Immature natural killer cell (primary cell): ENCODE measurements at regions not wholly inside any gene's neighbourhood (a gene's known extent, or its start where the extent isn't known, plus 50 kb on each side); places are given as distances from the start of the nearest gene placed in this dataset.
"Not testable (repeated sequence)": the region's sequence is repeated elsewhere in the genome, so short reads cannot be mapped to it uniquely, and the experiment has no call there.

Source experiments
- DNase-seq, 3 donors: peaks; one replicate each; pipeline ENCODE4 v3.0.0; 2022; ENCODE audit warnings: mixed read lengths in 1 of 3
- H3K27ac Mint-ChIP-seq, 6 donors: one replicate each; pipeline ENCODE4 v1.8.0; 2020; ENCODE audit warnings: mixed read lengths in 6 of 6, mild to moderate bottlenecking in 5 of 6, inconsistent platforms in 4 of 6, moderate library complexity in 3 of 6
- H3K27me3 Mint-ChIP-seq, 3 donors: one replicate each; pipeline ENCODE4 v1.8.0; 2020 to 2021; ENCODE audit warnings: low read depth in 3 of 3, mild to moderate bottlenecking in 3 of 3, mixed read lengths in 3 of 3, moderate library complexity in 3 of 3, inconsistent platforms in 1 of 3
- H3K36me3 Mint-ChIP-seq, 3 donors: one replicate each; pipeline ENCODE4 v1.8.0; 2020; ENCODE audit warnings: mixed read lengths in 3 of 3, inconsistent platforms in 2 of 3, mild to moderate bottlenecking in 2 of 3
- H3K4me1 Mint-ChIP-seq, 2 donors: one replicate each; pipeline ENCODE4 v1.8.0; 2020; ENCODE audit warnings: inconsistent platforms in 2 of 2, mild to moderate bottlenecking in 2 of 2, mixed read lengths in 2 of 2, moderate library complexity in 1 of 2
- H3K4me3 Mint-ChIP-seq, 5 donors: one replicate each; pipeline ENCODE4 v1.8.0; 2020; ENCODE audit warnings: mild to moderate bottlenecking in 5 of 5, mixed read lengths in 5 of 5, inconsistent platforms in 3 of 5, moderate library complexity in 3 of 5
- H3K9me3 Mint-ChIP-seq, 6 donors: one replicate each; pipeline ENCODE4 v1.8.0; 2020; ENCODE audit warnings: mild to moderate bottlenecking in 6 of 6, mixed read lengths in 6 of 6, inconsistent platforms in 4 of 6, moderate library complexity in 3 of 6

- DNase-seq, H3K4me1 Mint-ChIP-seq, H3K36me3 Mint-ChIP-seq, H3K4me3 Mint-ChIP-seq, H3K27me3 Mint-ChIP-seq, H3K27ac Mint-ChIP-seq: not testable (repeated sequence)
- H3K9me3 Mint-ChIP-seq, result peaks cover 3 to 31% (median 13%) of the 10 kb centered on the region in 6 donors
Measured at GRCh38 chr2:35112367-35112766, 1243.2 kb upstream of the CRIM1 start.

DNA sequence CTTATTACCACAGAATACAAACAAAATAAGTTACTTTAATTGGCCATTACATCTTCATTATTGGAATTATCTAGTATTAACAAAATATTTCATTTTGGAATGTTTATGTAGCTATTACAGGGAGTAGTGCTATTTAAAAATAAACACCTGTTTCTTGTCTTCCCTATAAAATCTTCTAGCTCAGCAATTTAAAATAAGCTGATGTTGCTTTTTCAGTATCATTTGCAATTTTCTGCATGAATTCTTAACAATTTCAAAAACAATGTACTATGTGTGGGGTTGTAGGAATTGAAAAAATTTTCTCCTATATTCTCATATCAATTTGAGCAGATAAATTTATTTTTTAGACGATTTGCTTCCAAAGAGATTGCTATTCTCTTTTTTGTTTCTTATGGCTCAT, 1251.3 kb upstream of the CRIM1 start:
- no peaks in the 10 kb centered on the region for H3K36me3 Mint-ChIP-seq
- no peak for DNase-seq

DNA sequence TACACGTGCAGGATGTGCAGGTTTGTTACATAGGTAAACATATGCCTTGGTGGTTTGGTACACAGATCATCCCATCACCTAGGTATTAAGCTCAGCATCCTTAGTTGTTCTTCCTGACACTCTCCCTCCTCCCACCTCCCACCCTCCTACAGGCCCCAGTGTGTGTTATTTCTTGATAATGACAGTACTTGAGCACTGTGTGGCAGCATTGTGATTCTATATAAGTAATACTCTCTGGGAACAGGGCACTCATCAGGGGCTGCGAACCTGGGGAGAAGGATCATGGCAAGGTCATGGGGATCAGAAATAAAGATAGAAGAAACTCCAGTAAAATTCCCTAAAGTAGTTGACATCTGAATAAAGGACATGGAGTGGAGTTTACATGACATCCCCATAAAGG, 1256.2 kb upstream of the CRIM1 start:
- H3K9me3 Mint-ChIP-seq, result peaks cover 2 to 35% (median 9%) of the 10 kb centered on the region in 6 donors
- H3K27me3 Mint-ChIP-seq, result no peaks in the 10 kb centered on the region
- no peak overlapping the region for H3K27ac Mint-ChIP-seq
- DNase-seq, result no peak
- H3K36me3 Mint-ChIP-seq, result no peaks in the 10 kb centered on the region
- no peaks in the 10 kb centered on the region for H3K4me1 Mint-ChIP-seq
- H3K4me3 Mint-ChIP-seq, result no peak overlapping the region

More for the DNA sequence above, 1251.3 kb upstream of the CRIM1 start:
- Mint-ChIP-seq H3K9me3 (peaks cover 3 to 16% (median 6%) of the 10 kb centered on the region in 6 donors), H3K27ac (no peak overlapping the region), H3K4me1 (no peaks in the 10 kb centered on the region), H3K4me3 (no peak overlapping the region), H3K27me3 (no peaks in the 10 kb centered on the region)

DNA sequence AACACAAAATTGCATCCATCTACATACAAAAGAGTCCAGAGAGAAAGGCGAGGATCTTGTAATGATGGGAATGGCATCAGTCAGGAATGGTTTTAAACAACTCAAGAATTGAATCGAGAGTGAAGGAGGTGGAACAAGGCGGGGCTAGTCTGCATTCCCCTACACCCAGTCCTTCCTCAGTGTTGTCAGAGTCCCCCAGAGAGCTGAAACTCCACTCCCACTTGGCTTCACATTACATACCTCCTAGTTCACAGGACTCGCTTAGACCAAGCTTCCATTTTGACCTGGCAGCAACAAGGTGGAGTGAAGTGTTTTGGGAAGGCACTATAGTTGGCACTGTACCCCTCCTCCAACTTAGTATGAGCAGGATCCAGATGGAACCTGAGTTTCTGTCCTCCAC, 1273.5 kb upstream of the CRIM1 start:
- Mint-ChIP-seq H3K27me3 (no peaks in the 10 kb centered on the region), H3K27ac (no peak overlapping the region), H3K36me3 (no peaks in the 10 kb centered on the region), H3K4me1 (no peaks in the 10 kb centered on the region), H3K4me3 (no peak overlapping the region), H3K9me3 (peaks cover 0 to 37% (median 6%) of the 10 kb centered on the region in 6 donors)
- DNase-seq, result no peak

DNA sequence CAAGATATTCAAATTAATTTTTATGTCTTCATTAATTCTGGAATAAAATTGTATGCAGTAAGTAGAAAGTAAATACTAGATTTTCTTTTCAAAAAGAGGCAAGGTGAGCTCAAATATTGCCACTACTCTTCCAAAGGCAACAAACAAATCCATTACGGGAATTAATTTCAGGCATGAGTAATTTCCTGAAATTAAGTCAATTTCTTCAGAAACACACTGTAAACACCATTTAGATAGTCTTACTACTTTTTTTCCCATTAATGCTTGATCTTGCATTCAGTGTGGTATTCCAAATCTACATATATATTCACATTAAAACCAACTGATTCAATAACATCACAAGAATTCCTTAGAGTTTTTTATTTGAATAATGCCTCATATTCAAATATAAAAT, 1274.0 kb upstream of the CRIM1 start:
- H3K27ac Mint-ChIP-seq, result no peak overlapping the region
- no peaks in the 10 kb centered on the region for H3K4me1 Mint-ChIP-seq
- peaks cover 0 to 37% (median 5%) of the 10 kb centered on the region in 6 donors for H3K9me3 Mint-ChIP-seq
- no peak for DNase-seq
- H3K4me3 Mint-ChIP-seq, result no peak overlapping the region
- H3K27me3 Mint-ChIP-seq, result no peaks in the 10 kb centered on the region
- H3K36me3 Mint-ChIP-seq, result no peaks in the 10 kb centered on the region

DNA sequence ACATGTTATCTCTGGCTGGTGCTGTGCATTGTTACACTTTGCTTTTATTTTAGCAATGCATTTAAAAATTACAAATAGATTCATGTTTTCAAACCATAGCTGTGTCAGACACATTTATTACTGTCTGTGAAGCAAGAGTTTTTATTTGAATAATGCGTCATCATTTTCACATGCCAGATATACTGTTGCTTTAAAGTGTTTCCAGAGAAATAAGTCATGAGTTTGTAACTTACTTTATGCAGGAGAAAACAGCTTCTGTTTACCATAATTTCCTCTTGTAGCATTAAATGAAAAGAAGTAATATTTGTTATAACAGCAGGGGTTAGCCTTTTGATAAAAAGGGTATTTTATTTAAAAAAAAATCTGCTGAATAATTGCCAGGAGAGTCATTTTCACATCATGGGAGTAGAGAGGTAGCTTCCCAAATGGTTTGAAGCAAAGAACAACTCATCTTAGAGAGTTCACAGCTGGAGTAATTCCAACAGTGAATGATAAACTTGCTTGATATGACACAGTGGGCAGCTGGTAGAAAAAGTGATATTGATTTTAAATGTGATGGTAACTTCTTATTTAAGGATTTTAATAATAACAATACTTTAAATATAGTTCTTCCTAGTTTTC, 1274.5 kb upstream of the CRIM1 start:
- DNase-seq, result no peak
- Mint-ChIP-seq H3K27ac (no peak overlapping the region), H3K27me3 (no peaks in the 10 kb centered on the region), H3K4me3 (no peak overlapping the region), H3K36me3 (no peaks in the 10 kb centered on the region), H3K4me1 (no peaks in the 10 kb centered on the region), H3K9me3 (peaks cover 0 to 31% (median 5%) of the 10 kb centered on the region in 6 donors)

DNA sequence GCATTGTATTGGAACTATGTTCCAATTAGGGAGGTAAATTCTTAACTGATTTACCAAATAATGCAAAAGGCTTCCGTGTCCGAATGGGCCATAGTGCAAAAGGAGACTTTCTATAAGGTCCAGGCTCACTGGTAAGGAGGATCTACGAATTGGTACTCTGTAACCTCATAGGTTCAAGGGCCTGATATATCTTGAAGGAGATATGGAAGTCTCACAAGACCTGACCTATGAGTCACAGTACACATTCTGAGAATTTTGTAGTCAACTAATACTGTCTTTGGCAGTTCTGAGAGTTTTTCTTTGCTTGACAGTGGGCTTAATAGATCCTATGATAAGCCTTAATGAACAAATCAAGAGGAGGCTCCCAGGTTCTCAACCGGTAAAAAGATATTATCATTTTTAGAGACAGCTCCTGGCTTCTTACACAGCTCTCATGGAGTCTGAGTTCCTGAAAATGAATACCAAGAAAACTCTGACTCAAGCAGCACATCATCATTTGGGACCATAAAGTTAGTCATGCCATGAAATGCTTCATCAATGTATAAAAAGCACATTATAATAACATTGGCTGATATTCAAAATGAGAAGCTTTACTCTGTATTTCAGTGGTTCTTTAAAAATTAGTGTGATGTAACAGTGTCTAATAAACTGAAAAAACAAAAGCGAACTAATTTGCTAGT, 1275.2 kb upstream of the CRIM1 start:
- H3K4me1 Mint-ChIP-seq, result no peaks in the 10 kb centered on the region
- no peak for DNase-seq
- peaks cover 0 to 25% (median 5%) of the 10 kb centered on the region in 6 donors for H3K9me3 Mint-ChIP-seq
- H3K27me3 Mint-ChIP-seq, result no peaks in the 10 kb centered on the region
- H3K27ac Mint-ChIP-seq, result no peak overlapping the region
- no peak overlapping the region for H3K4me3 Mint-ChIP-seq
- H3K36me3 Mint-ChIP-seq, result no peaks in the 10 kb centered on the region

- peaks cover 15 to 63% (median 36%) of the 10 kb centered on the region in 6 donors for H3K9me3 Mint-ChIP-seq
- H3K27me3 Mint-ChIP-seq, result peaks cover 0 to 2% (median 0%) of the 10 kb centered on the region in 3 donors
- no peak overlapping the region for H3K4me3 Mint-ChIP-seq
- H3K4me1 Mint-ChIP-seq, result no peaks in the 10 kb centered on the region
- H3K27ac Mint-ChIP-seq, result no peak overlapping the region
- H3K36me3 Mint-ChIP-seq, result peaks cover 0 to 3% (median 0%) of the 10 kb centered on the region in 3 donors
- DNase-seq, result no peak
Measured at GRCh38 chr2:35067420-35067819, 1288.2 kb upstream of the CRIM1 start.

DNA sequence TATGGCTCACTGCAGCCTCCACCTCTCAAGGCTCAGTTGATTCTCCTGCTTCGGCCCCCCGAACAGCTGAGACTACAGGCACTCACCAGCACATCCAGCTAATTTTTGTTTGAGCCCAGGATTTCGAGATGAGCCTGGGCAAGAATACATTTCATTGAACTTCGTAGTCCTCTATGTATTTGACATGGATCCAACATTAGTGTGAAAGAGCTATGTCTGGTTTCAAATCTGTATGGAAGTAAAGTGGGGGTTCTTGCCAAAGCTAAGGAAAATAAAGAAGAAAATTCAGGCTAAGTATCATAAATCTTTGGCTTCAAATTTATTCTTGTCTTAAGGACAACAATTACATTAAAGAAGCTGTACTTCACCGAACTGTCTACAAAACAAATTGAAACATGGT, 1291.7 kb upstream of the CRIM1 start:
- Mint-ChIP-seq H3K27ac (no peak overlapping the region), H3K9me3 (peaks cover 10 to 58% (median 20%) of the 10 kb centered on the region in 6 donors), H3K27me3 (peaks cover 0 to 2% (median 0%) of the 10 kb centered on the region in 3 donors), H3K4me1 (no peaks in the 10 kb centered on the region), H3K36me3 (peaks cover 0 to 3% (median 0%) of the 10 kb centered on the region in 3 donors), H3K4me3 (no peak overlapping the region)
- DNase-seq, result no peak

DNA sequence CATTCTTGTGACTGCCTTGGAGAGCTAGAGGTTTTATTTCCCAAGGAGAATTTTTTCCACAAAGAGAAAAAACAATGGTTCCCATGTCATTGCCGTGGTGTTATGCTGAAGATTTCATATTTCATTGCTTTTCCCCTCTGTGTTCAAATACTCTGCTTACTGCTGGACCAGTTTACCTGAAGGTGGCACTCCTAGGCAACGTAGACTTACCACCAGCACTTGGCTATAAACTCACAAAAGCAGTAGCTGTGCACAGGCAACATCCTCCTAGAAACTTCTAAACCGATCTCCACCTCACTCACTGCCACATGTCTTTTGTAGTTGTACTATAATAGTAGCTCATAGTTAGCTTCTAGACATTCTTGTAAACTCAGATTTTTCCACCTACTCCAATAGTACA, 1319.7 kb upstream of the CRIM1 start:
- Mint-ChIP-seq H3K4me1 (no peaks in the 10 kb centered on the region), H3K27me3 (peaks cover 0 to 3% (median 0%) of the 10 kb centered on the region in 3 donors), H3K9me3 (peaks cover 2 to 34% (median 21%) of the 10 kb centered on the region in 6 donors), H3K36me3 (peaks cover 0 to 4% (median 4%) of the 10 kb centered on the region in 3 donors), H3K27ac (no peak overlapping the region), H3K4me3 (no peak overlapping the region)
- DNase-seq, result no peak

DNA sequence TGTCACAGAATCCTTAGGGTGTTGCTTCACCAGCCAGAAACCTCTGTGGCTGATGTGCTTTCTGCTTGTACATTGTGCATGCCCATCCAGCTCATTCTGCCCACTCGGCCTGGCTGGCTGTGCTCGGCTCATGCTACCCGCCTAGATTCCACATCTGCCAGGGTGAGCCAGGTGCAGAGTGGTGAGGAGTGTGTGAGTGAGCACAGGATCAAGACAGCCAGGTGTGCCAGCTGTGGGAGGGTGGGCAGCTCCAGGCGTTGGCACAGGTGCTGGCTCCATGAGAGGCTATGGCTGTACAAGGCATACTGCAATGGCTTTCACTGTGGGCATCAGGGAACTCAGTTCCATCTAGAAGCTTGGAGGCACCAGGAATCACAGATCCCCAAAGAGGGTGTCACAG, 1321.8 kb upstream of the CRIM1 start:
- Mint-ChIP-seq H3K36me3 (peaks cover 0 to 4% (median 0%) of the 10 kb centered on the region in 3 donors), H3K27me3 (peaks cover 0 to 3% (median 0%) of the 10 kb centered on the region in 3 donors), H3K4me3 (no peak overlapping the region), H3K27ac (no peak overlapping the region), H3K4me1 (no peaks in the 10 kb centered on the region), H3K9me3 (peaks cover 2 to 23% (median 13%) of the 10 kb centered on the region in 6 donors)
- DNase-seq, result no peak

GRCh38 chr2:35023545-35023944, 1332.0 kb upstream of the CRIM1 start:
- Mint-ChIP-seq H3K27me3 (no peaks in the 10 kb centered on the region), H3K9me3 (peaks cover 9 to 24% (median 18%) of the 10 kb centered on the region in 6 donors), H3K4me3 (no peak overlapping the region), H3K36me3 (no peaks in the 10 kb centered on the region), H3K4me1 (no peaks in the 10 kb centered on the region), H3K27ac (no peak overlapping the region)
- no peak for DNase-seq

DNA sequence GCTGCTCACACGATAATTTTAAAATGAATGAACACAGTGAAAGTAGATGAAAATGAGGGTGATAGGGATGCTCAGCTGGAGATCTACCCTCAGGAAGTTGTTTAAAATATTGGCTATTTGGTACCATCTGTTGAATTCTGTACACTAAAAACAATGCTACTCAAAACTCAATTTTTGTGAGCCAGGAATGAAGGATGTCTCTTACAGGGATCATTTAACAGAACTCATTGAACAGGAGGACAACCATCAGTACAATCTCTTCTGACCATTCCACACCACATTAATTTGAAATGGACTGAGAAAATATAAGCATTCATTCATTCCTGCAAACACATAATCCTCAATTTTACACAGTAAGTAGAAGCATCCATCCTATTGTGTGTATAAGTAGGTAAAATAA, 1355.1 kb upstream of the CRIM1 start:
- H3K4me1 Mint-ChIP-seq, result no peaks in the 10 kb centered on the region
- H3K4me3 Mint-ChIP-seq, result no peak overlapping the region
- peaks cover 0 to 34% (median 19%) of the 10 kb centered on the region in 6 donors for H3K9me3 Mint-ChIP-seq

GRCh38 chr2:34998741-34999140, 1356.8 kb upstream of the CRIM1 start:
- Mint-ChIP-seq H3K4me1 (no peaks in the 10 kb centered on the region), H3K27ac (no peak overlapping the region), H3K36me3 (no peaks in the 10 kb centered on the region), H3K9me3 (peaks cover 0 to 21% (median 12%) of the 10 kb centered on the region in 6 donors), H3K27me3 (peaks cover 0 to 2% (median 0%) of the 10 kb centered on the region in 3 donors), H3K4me3 (no peak overlapping the region)
- no peak for DNase-seq

More for the DNA sequence above, 1355.1 kb upstream of the CRIM1 start:
- H3K36me3 Mint-ChIP-seq, result no peaks in the 10 kb centered on the region
- peaks cover 0 to 2% (median 0%) of the 10 kb centered on the region in 3 donors for H3K27me3 Mint-ChIP-seq
- no peak overlapping the region for H3K27ac Mint-ChIP-seq
- DNase-seq, result no peak
